Heart left ventricle (tissue), 16 donors: ENCODE measurements at regions not wholly inside any gene's neighbourhood (a gene's known extent, or its start where the extent isn't known, plus 50 kb on each side); places are given as distances from the start of the nearest gene placed in this dataset.

Source experiments
- ATAC-seq, 4 donors: fragments of 200-7000 bp; cut with Tn5 transposase; one replicate each; pipeline ENCODE4 v1.9.1; 2020 to 2022; ENCODE audit warnings: moderate library complexity in 4 of 4, mild to moderate bottlenecking in 3 of 4, moderate number of reproducible peaks in 1 of 4
- DNase-seq, 5 donors: peaks; one replicate each; pipeline ENCODE4 v3.0.0-alpha.2; 2020
- H3K27ac ChIP-seq, 12 donors: fragments of 200-600 bp; sonication (generic) in 4 of 12; one replicate each; pipeline versions ENCODE4 v1.5.0 to v1.8.0; 2016 to 2022; ENCODE audit warnings: mild to moderate bottlenecking in 2 of 12
- H3K27me3 ChIP-seq, 9 donors: fragments of 200-600 bp; sonication (generic) in 2 of 9; one replicate each; pipeline versions ENCODE4 v1.5.1 to v1.8.0; 2016 to 2022; ENCODE audit warnings: mild to moderate bottlenecking in 3 of 9
- H3K36me3 ChIP-seq, 9 donors: fragments of 200-600 bp; sonication (generic) in 2 of 9; one replicate each; pipeline versions ENCODE4 v1.5.0 to v1.8.0; 2018 to 2022; ENCODE audit warnings: mild to moderate bottlenecking in 2 of 9
- H3K4me1 ChIP-seq, 12 donors: fragments of 200-600 bp; sonication (generic) in 4 of 12; one replicate each; pipeline versions ENCODE4 v1.5.0 to v1.8.0; 2016 to 2022; ENCODE audit warnings: mild to moderate bottlenecking in 3 of 12
- H3K4me3 ChIP-seq, 12 donors: fragments of 200-600 bp; sonication (generic) in 4 of 12; one replicate each; pipeline versions ENCODE4 v1.5.0 to v1.8.0; 2017 to 2022; ENCODE audit warnings: mild to moderate bottlenecking in 9 of 12, moderate library complexity in 4 of 12
- H3K9me3 ChIP-seq, 12 donors: fragments of 200-600 bp; sonication (generic) in 4 of 12; one replicate each; pipeline versions ENCODE4 v1.5.0 to v1.8.0; 2016 to 2022; ENCODE audit warnings: mild to moderate bottlenecking in 1 of 12
- CTCF ChIP-seq, 12 donors: fragments of 200-600 bp; sonication (generic) in 4 of 12; IDR thresholded peaks; one replicate each; pipeline versions ENCODE4 v1.5.0 to v1.8.0; 2018 to 2022; ENCODE audit warnings: antibody characterized with exemption in 12 of 12, mild to moderate bottlenecking in 5 of 12
- POLR2A ChIP-seq, 2 donors: fragments of 450-650 bp; IDR thresholded peaks; one replicate each; pipeline ENCODE4 v1.6.1; 2017; ENCODE audit warnings: antibody characterized with exemption in 2 of 2, mild to moderate bottlenecking in 2 of 2, moderate library complexity in 2 of 2
- WGBS, 4 donors: extraction: QIAGEN DNeasy Blood & Tissue Kit in 2 of 4; methylation state at CpG; one replicate each; pipeline versions ENCODE4 v1.1.5 to v1.1.7; 2013 to 2018; 5-methylcytosine and 5-hydroxymethylcytosine counted together
- intact Hi-C, 10 donors: fragments of 100-400 bp; cut with DNase I; formaldehyde crosslinking; loops; one replicate each; pipeline versions ENCODE4 v1.11.1 to v1.14.2; 2022
- donor health status: ischemic (EF 13 %, LVEDD 7.1; RV severe dilation, severe dysfunction).
- donor health status: healthy with polysubstance abuse.
- donor health status: DM: no; HTN: yes; CAD: no.
- donor health status: DM: no; HTN: no; CAD: no.
- donor health status: ischemic (EF 25% LVEDD 6.9; RV normal size, moderate dysfunction).
- donor health status: ischemic (EF 25% LVEDD 5.7; RV mildly dilated, moderate dysfunction).
- donor health status: healthy.
- donor health status: DM: yes; HTN: yes; CAD: no.
- donor health status: ischemic (EF 35%, LVEDD 5.7; RV mildly dilated, moderate dysfunction).
- donor health status: nonischemic (EF 11% LVEDD 7.7; RV severe dilation, severe dysfunction).
- donor health status: DM: yes; HTN: yes; CAD: no.
- donor health status: PGD.
- donor health status: ischemic (EF 29% LVEDD 5.4; RV normal size, mild dysfunction).
- donor health status: nonischemic (EF 23%, LVEDD 6.1; RV moderate dilation, normal function).

- DNase-seq = peak in 1 of 5 donors; percentile 13
- WGBS, 4 donors = 40 to 55% (median 44%) methylated on average over 3 of the region's 3 CpGs
- ATAC-seq = peak in 2 of 4 donors; percentile 13 to 73
- intact Hi-C loops = no loop called here
- TF ChIP-seq CTCF (IDR thresholded peaks at IDR 0.05) = no peak
- TF ChIP-seq POLR2A (IDR thresholded peaks at IDR 0.05) = no peak
- Histone ChIP-seq H3K4me3 (no peak overlapping the region), H3K9me3 (no peaks in the 10 kb centered on the region), H3K4me1 (peaks cover 0 to 3% (median 0%) of the 10 kb centered on the region in 12 donors), H3K27ac (peak overlapping the region in 2 of 12 donors; percentile 38 to 65), H3K27me3 (no peaks in the 10 kb centered on the region), H3K36me3 (no peaks in the 10 kb centered on the region)
Observed at GRCh38 chrX:149208307-149208706, 296.8 kb downstream of the IDS start.

- H3K27me3 ChIP-seq = no peaks in the 10 kb centered on the region
- intact Hi-C loops = no loop called here
- no peaks in the 10 kb centered on the region for H3K36me3 ChIP-seq
- H3K4me3 ChIP-seq = no peak overlapping the region
- H3K9me3 ChIP-seq = no peaks in the 10 kb centered on the region
- no peak for ATAC-seq
- WGBS, 4 donors = 69 to 92% (median 75%) methylated on average over 3 of the region's 3 CpGs
- TF ChIP-seq CTCF (IDR thresholded peaks at IDR 0.05) (no peak), POLR2A (IDR thresholded peaks at IDR 0.05) (no peak)
- peak overlapping the region in 1 of 12 donors; percentile 25 for H3K27ac ChIP-seq
- peaks cover 0 to 3% (median 0%) of the 10 kb centered on the region in 12 donors for H3K4me1 ChIP-seq
- no peak for DNase-seq
Observed at GRCh38 chrX:149207518-149207917, 297.6 kb downstream of the IDS start.

GRCh38 chrX:149205937-149206336, 299.2 kb downstream of the IDS start:
- Histone ChIP-seq H3K4me1 (peaks cover 0 to 3% (median 0%) of the 10 kb centered on the region in 12 donors), H3K27ac (no peak overlapping the region), H3K36me3 (no peaks in the 10 kb centered on the region), H3K9me3 (no peaks in the 10 kb centered on the region), H3K27me3 (no peaks in the 10 kb centered on the region), H3K4me3 (no peak overlapping the region)
- no peak for TF ChIP-seq POLR2A (IDR thresholded peaks at IDR 0.05)
- TF ChIP-seq CTCF (IDR thresholded peaks at IDR 0.05) = no peak
- no peak for ATAC-seq
- WGBS, 4 donors = 60 to 71% (median 65%) methylated on average over 1 of the region's 1 CpG
- intact Hi-C loops = no loop called here
- no peak for DNase-seq

- no peak overlapping the region for H3K27ac ChIP-seq
- no peaks in the 10 kb centered on the region for H3K27me3 ChIP-seq
- intact Hi-C loops = no loop called here
- no peaks in the 10 kb centered on the region for H3K9me3 ChIP-seq
- 29 to 48% (median 44%) methylated on average over 3 of the region's 3 CpGs for WGBS, 4 donors
- no peak for ATAC-seq
- no peak overlapping the region for H3K4me3 ChIP-seq
- DNase-seq = no peak
- H3K4me1 ChIP-seq = peaks cover 0 to 3% (median 0%) of the 10 kb centered on the region in 12 donors
- no peak for TF ChIP-seq CTCF (IDR thresholded peaks at IDR 0.05)
- no peak for TF ChIP-seq POLR2A (IDR thresholded peaks at IDR 0.05)
- no peaks in the 10 kb centered on the region for H3K36me3 ChIP-seq
Observed at GRCh38 chrX:149205081-149205480, 300.0 kb downstream of the IDS start.
